Frontal cortex (tissue), 3 donors: ENCODE measurements at regions not wholly inside any gene's neighbourhood (a gene's known extent, or its start where the extent isn't known, plus 50 kb on each side); places are given as distances from the start of the nearest gene placed in this dataset.

ENCODE experiments used
- DNase-seq, 2 donors: peaks; one replicate each; pipeline ENCODE4 v3.0.0; 2012; ENCODE audit warnings: low spot score in 2 of 2
- FAIRE-seq: peaks from 2 replicates; lab custom pipeline; 2012; peaks lifted over from hg19 to GRCh38; lab: Jason Lieb, UNC
- donor health status: control.
- donor health status: control.
- donor health status: control.

- FAIRE-seq, result no peak
- no peak for DNase-seq
Observed at GRCh38 chr2:106703161-106703560, 182.8 kb downstream of the ST6GAL2 start.

- DNase-seq, result no peak
- FAIRE-seq, result no peak
Observed at GRCh38 chr2:106704798-106705197, 181.2 kb downstream of the ST6GAL2 start.

- DNase-seq, result no peak
- no peak for FAIRE-seq
Observed at GRCh38 chr2:106705877-106706276, 180.1 kb downstream of the ST6GAL2 start.

DNA sequence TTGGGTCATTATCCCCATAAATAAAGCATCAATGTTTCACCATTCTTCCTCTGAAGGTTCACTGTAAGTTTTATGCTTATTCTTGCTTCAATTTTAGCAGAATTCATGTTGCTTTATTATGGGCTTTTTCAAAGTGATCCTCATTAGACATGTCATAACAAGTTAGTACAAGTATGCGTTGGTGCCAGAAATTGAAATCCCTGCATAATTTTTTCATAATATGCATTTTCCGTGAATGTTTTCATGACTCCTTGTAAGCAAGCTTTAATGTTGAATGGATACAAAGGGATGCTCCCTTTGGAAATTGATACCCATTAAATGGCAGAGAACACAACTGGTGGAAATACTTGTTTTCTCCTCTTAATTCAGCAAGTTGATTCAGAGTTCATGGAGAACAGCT is 179.7 kb downstream of the ST6GAL2 start:
- no peak for FAIRE-seq
- DNase-seq, result no peak

DNA sequence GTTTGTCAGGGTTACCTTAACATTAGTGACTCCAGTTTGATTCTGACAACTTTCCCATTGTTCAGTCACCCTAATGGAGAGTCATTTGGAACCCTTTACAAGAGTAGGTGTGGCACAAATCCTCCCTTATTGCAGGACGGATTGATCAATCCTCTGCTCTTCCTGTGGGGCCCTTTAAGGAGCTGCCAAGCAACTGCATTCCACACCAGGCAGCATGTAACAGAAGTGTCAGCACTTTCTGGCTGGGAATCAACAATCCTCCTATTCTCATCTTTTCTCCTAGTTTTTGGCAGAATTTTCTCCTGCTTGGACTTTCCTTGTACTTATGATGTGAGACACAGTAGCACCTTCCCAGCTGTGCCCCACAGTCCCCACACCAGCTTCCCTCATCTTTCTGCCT is 177.8 kb downstream of the ST6GAL2 start:
- DNase-seq (no peak), FAIRE-seq (no peak)

- DNase-seq (no peak), FAIRE-seq (no peak)
Observed at GRCh38 chr2:106709229-106709628, 176.7 kb downstream of the ST6GAL2 start.

DNA sequence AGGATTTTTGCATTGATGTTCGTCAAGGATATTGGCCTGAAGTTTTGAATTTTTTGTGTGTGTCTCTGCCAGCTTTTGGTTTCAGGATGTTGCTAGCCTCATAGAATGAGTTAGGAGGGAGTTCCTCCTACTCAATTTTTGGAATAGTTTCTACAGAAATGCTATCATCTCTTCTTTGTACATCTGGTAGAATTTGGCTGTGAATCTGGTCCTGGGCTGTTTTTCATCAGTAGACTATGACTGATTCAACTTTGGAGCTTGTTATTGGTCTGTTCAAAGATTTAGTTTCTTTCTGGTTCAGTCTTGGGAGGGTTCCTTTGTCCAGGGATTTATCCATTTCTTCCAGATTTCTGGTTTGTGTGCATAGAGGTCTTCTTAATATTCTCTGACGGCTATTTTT is 166.7 kb downstream of the ST6GAL2 start:
- no peak for FAIRE-seq

DNA sequence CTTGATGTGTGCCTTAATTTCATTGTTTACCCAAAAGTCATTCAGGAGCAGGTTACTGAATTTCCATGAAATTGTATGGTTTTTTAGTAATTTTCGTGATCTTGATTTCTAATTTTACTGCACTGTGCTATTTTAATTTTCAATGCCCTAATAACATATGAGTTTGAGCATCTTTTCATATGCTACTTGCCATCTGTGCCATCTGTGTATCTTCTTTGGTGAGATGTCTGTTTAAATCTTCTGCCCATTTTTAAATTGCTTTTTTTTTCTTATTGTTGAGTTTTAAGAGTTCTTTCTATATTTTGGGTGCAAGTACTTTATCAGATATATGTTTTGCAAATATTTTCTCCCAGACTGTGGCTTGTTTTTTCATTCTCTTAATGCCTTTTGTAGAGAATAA is 165.9 kb downstream of the ST6GAL2 start:
- DNase-seq, result no peak
- FAIRE-seq, result no peak

More for the DNA sequence above, 166.7 kb downstream of the ST6GAL2 start:
- no peak for DNase-seq

DNA sequence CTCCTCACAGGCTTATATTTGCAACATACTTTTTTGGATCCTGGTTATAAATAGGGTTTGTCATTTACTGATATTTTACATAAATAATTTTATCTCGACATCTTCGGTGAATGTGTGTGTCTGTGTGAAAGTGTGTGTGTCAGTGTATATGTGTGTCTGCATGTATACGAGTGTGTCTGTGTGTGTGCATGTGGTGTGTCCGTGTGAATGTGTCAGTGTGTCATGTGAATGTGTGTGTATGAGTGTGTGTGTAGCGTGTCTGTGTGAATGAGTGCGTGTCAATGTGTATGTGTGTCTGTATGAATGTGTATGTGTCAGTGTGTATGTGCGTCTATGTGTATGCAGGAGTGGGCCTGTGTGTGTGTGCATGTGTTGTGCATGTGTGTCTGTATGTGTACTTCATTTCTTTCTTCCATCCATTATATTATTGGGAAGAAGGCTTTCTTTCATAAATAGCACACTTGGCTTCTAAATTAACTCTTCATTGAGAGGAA is 161.6 kb downstream of the ST6GAL2 start:
- no peak for DNase-seq
- no peak for FAIRE-seq

DNA sequence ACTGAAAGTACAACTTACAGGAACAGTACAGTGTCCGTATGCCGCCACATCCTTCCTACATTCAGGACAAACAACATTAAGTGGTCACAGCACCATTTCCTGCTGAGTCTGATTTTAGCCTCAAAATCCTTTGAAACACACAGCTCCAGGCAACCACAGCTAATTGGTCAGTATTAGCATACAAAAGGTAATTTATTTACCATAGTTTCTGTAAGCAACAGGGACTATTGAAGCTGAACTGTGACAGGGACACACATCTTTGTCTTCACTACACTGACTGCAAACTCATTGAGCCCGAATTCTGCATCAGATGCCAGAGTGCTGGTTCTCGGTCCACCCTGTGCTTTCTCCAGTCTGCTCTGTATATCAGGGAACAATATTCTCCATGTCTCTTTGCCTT is 151.8 kb downstream of the ST6GAL2 start:
- DNase-seq, result no peak
- no peak for FAIRE-seq

DNA sequence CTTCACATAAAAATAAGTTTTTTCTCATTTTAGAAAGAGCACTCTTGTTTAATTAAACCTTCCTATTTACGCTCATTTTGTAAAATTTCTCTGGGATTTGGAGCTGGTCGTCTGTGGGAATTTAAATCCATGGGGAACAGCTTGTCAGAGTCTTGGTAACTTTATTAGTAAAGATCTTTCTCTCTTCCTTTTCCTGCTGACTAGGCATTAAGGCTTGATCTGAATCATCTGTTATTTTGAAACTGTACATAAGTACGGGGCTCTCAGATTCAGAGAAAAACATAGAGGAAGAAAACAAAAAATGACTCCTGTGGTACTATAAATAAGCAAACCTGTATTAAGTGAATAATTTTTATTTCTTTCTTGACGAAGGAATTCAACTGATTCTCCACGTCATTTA is 150.2 kb downstream of the ST6GAL2 start:
- DNase-seq (no peak), FAIRE-seq (no peak)

GRCh38 chr2:106736221-106736620 is 149.7 kb downstream of the ST6GAL2 start:
- no peak for FAIRE-seq
- no peak for DNase-seq

DNA sequence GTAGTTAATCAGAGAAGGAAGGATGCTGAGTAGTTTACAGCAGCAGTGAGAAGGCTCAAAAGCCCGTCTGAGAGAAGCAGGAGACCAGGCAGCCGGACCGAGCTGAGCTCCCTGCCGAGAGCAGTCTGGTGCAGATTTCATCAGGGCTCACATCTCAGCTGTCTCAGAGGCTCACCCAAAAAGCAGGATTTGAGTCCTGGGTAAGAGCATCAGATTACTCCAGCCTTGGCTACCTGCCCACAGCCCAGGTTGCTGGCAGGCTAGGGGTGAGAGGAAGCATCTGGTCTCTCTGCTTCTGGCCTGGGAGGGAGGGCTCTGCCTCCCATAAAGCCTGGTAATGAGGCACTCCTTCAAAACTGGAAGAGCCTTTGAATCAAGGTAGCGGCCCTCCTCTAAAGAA is 140.5 kb downstream of the ST6GAL2 start:
- DNase-seq (no peak), FAIRE-seq (no peak)

DNA sequence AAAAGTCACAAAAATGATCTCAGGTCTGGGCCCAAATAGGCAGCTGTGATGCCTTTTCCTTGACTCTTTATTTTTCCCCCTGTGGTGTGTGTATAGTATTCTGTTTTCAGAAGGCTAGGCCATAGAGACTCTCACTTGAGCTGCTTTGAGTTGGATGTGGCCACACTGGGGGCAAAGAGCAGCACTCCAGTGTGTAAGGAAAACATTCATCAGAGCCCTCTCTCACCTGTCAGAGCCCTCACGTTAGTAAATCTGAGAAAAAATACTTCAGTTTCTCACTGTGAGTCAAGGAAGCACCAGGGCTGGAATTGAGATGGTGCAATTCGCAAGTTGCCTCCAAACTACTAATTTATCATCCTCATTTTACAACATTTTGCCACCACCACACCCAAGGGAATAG is 136.1 kb downstream of the ST6GAL2 start:
- DNase-seq (no peak), FAIRE-seq (no peak)
